Testis (tissue), 2 donors: ENCODE measurements at regions not wholly inside any gene's neighbourhood (a gene's known extent, or its start where the extent isn't known, plus 50 kb on each side); places are given as distances from the start of the nearest gene placed in this dataset.

Source experiments
- DNase-seq: peaks from one replicate; pipeline ENCODE4 v3.0.0-alpha.2; 2019
- H3K27ac ChIP-seq, 2 donors: fragments of 200-600 bp; sonication (generic); one replicate each; pipeline ENCODE4 v1.5.1; 2019
- H3K27me3 ChIP-seq: fragments of 200-600 bp; sonication (generic); one replicate; pipeline ENCODE4 v1.5.1; 2019
- H3K36me3 ChIP-seq: fragments of 200-600 bp; sonication (generic); one replicate; pipeline ENCODE4 v1.5.1; 2017; ENCODE audit warnings: low read depth; ENCODE audit errors: missing control alignments
- H3K4me1 ChIP-seq: fragments of 200-600 bp; sonication (generic); one replicate; pipeline ENCODE4 v1.5.1; 2019
- H3K4me3 ChIP-seq, 2 donors: fragments of 200-600 bp; sonication (generic); one replicate each; pipeline ENCODE4 v1.5.1; 2017 to 2019
- H3K9me3 ChIP-seq: fragments of 200-600 bp; sonication (generic); one replicate; pipeline ENCODE4 v1.5.1; 2017
- POLR2A ChIP-seq: fragments of 450-650 bp; IDR thresholded peaks from one replicate; pipeline ENCODE4 v1.6.1; 2017; ENCODE audit warnings: antibody characterized with exemption, mild to moderate bottlenecking, moderate library complexity
- WGBS, 2 donors: methylation state at CpG; one replicate each; pipeline ENCODE4 v1.1.5; 2018; 5-methylcytosine and 5-hydroxymethylcytosine counted together
- intact Hi-C: fragments of 100-400 bp; cut with DNase I; formaldehyde crosslinking; loops from one replicate; pipeline ENCODE4 v1.15.1; 2023; ENCODE audit warnings: low total_unique reads
- TF ChIP-seq, protein P1 (sequence below), 3 experiments: fragments of 450-650 bp in 2 of 3; fragments of 200-600 bp in 1 of 3; sonication (generic) in 1 of 3; IDR thresholded peaks; one replicate each; pipeline ENCODE4 v1.5.1; 2016 to 2019; ENCODE audit warnings: antibody characterized with exemption in 3 of 3, mild to moderate bottlenecking in 2 of 3, moderate library complexity in 1 of 3

DNA sequence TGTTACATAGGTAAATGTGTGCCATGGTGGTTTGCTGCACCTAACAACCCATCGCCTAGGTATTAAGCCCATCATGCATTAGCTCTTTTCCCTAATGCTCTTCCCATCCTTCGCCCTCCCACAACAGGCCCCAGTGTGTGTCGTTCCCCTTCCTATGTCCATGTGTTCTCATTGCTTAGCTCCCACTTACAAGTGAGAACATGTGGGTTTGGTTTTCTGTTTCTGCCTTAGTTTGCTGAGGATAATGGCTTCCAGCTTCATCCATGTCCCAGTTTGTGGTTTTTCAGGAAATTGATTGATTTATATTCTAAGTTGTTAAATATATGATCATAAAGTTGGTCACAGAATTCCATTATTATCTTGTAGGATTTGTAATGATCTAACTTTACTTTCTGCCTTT is 85.3 kb upstream of the CAST start:
- Histone ChIP-seq H3K9me3 (no peaks in the 10 kb centered on the region), H3K27ac (no peak overlapping the region), H3K27me3 (no peaks in the 10 kb centered on the region), H3K4me1 (no peaks in the 10 kb centered on the region), H3K4me3 (no peak overlapping the region), H3K36me3 (no peaks in the 10 kb centered on the region)
- intact Hi-C loops, result no loop called here
- TF ChIP-seq, protein P1, sequence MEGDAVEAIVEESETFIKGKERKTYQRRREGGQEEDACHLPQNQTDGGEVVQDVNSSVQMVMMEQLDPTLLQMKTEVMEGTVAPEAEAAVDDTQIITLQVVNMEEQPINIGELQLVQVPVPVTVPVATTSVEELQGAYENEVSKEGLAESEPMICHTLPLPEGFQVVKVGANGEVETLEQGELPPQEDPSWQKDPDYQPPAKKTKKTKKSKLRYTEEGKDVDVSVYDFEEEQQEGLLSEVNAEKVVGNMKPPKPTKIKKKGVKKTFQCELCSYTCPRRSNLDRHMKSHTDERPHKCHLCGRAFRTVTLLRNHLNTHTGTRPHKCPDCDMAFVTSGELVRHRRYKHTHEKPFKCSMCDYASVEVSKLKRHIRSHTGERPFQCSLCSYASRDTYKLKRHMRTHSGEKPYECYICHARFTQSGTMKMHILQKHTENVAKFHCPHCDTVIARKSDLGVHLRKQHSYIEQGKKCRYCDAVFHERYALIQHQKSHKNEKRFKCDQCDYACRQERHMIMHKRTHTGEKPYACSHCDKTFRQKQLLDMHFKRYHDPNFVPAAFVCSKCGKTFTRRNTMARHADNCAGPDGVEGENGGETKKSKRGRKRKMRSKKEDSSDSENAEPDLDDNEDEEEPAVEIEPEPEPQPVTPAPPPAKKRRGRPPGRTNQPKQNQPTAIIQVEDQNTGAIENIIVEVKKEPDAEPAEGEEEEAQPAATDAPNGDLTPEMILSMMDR (IDR thresholded peaks at IDR 0.05), result no peak
- TF ChIP-seq POLR2A, result no peak
- no peak for DNase-seq
- 82 to 94% methylated on average over 3 of the region's 3 CpGs for WGBS, 2 donors

DNA sequence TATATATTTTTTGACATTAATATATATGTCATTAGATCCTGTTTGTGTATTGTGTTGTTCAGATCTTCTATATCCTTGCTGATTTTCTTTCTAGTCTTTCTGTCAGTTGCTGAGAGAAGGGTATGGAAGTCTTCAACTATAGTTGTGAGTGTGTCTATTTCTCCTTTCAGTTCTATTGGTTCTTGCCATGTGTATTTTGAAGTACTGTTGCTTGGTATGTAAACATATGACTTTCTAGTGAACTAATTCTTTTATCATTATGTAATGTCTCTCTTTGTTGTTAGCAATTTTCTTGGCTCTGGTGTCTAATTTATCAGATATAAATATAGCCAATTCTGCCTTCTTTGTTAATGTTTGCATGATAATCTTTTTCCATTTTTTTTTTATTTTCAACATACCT is 84.3 kb upstream of the CAST start:
- H3K4me1 ChIP-seq, result no peaks in the 10 kb centered on the region
- H3K27me3 ChIP-seq, result no peaks in the 10 kb centered on the region
- no peaks in the 10 kb centered on the region for H3K9me3 ChIP-seq
- DNase-seq, result no peak
- no peaks in the 10 kb centered on the region for H3K36me3 ChIP-seq
- H3K4me3 ChIP-seq, result no peak overlapping the region
- no peak for TF ChIP-seq POLR2A
- TF ChIP-seq, protein P1 (IDR thresholded peaks at IDR 0.05), result no peak
- H3K27ac ChIP-seq, result no peak overlapping the region
- intact Hi-C loops, result no loop called here

- no peak for TF ChIP-seq POLR2A
- TF ChIP-seq, protein P1 (IDR thresholded peaks at IDR 0.05), result no peak
- no peak overlapping the region for H3K4me3 ChIP-seq
- H3K36me3 ChIP-seq, result no peaks in the 10 kb centered on the region
- no peak overlapping the region for H3K27ac ChIP-seq
- no peaks in the 10 kb centered on the region for H3K9me3 ChIP-seq
- 92 to 95% methylated on average over 2 of the region's 2 CpGs for WGBS, 2 donors
- DNase-seq, result no peak
- H3K4me1 ChIP-seq, result no peaks in the 10 kb centered on the region
- H3K27me3 ChIP-seq, result no peaks in the 10 kb centered on the region
- intact Hi-C loops, result no loop called here
These were observed 82.5 kb upstream of the CAST start for GRCh38 chr5:96579711-96580110.

- 62 to 69% methylated on average over 11 of the region's 11 CpGs for WGBS, 2 donors
- no peaks in the 10 kb centered on the region for H3K9me3 ChIP-seq
- no peaks in the 10 kb centered on the region for H3K36me3 ChIP-seq
- no peak for DNase-seq
- intact Hi-C loops, result no loop called here
- H3K4me3 ChIP-seq, result no peak overlapping the region
- H3K27me3 ChIP-seq, result no peaks in the 10 kb centered on the region
- no peaks in the 10 kb centered on the region for H3K4me1 ChIP-seq
- no peak overlapping the region for H3K27ac ChIP-seq
- TF ChIP-seq, protein P1 (IDR thresholded peaks at IDR 0.05), result no peak
These were observed 79.8 kb upstream of the CAST start for GRCh38 chr5:96582343-96582742.

GRCh38 chr5:96584712-96585111 is 77.5 kb upstream of the CAST start:
- 73 to 78% methylated on average over 6 of the region's 6 CpGs for WGBS, 2 donors
- no peak for DNase-seq

More at GRCh38 chr5:96584712-96585111, 77.5 kb upstream of the CAST start:
- H3K4me1 ChIP-seq, result no peaks in the 10 kb centered on the region
- intact Hi-C loops, result no loop called here
- no peak overlapping the region for H3K4me3 ChIP-seq
- TF ChIP-seq, protein P1 (IDR thresholded peaks at IDR 0.05), result no peak
- no peak for TF ChIP-seq POLR2A
- H3K9me3 ChIP-seq, result no peaks in the 10 kb centered on the region
- H3K27me3 ChIP-seq, result no peaks in the 10 kb centered on the region
- no peaks in the 10 kb centered on the region for H3K36me3 ChIP-seq
- no peak overlapping the region for H3K27ac ChIP-seq
